GM12891 (cell line): ENCODE measurements at regions not wholly inside any gene's neighbourhood (a gene's known extent, or its start where the extent isn't known, plus 50 kb on each side); places are given as distances from the start of the nearest gene placed in this dataset.

Experiments
- PAX5 ChIP-seq: IDR thresholded peaks from 2 replicates; pipeline ENCODE4 v1.6.1; 2011; ENCODE audit warnings: low read length, moderate library complexity, mild to moderate bottlenecking; ENCODE audit not compliant: insufficient read depth, severe bottlenecking
- POLR2A ChIP-seq: IDR thresholded peaks from 2 replicates; pipeline ENCODE4 v1.6.1; 2011; ENCODE audit warnings: low read depth, low read length, control low read depth
- POLR2AphosphoS5 ChIP-seq: IDR thresholded peaks from 2 replicates; pipeline ENCODE4 v1.6.1; 2011; ENCODE audit warnings: low read depth, low read length, control low read depth
- POU2F2 ChIP-seq: IDR thresholded peaks from 2 replicates; pipeline ENCODE4 v1.6.1; 2011; ENCODE audit warnings: low read depth, mild to moderate bottlenecking, control low read depth, low read length, moderate library complexity
- TAF1 ChIP-seq: IDR thresholded peaks from 2 replicates; pipeline ENCODE4 v1.6.1; 2011; ENCODE audit warnings: low read depth, low read length, control low read depth

DNA sequence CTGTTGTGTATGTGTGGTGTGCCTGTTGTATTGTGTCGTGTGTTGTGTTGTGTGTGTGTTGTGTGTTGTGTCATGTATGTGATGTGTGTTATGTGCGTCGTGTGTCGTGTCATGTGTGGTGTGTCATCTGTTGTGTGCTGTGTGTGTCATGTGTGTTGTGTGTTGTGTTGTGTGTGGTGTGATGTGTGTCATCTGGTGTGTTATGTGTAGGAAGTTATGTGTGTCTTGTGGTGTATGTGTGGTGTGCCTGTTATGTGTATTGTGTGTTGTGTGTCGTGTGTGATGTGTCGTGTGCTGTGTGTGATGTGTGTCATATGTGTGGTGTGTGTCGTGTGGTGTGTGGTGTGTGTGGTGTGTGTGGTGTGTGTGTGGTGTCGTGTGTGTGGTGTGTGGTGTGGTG is 145.2 kb downstream of the DNAJB6 start:
- no peak for TF ChIP-seq POLR2AphosphoS5
- no peak for TF ChIP-seq POLR2A
- TF ChIP-seq POU2F2 = no peak
- TF ChIP-seq TAF1 = no peak
- no peak for TF ChIP-seq PAX5
